Ascending aorta (tissue), 2 donors: ENCODE measurements at regions not wholly inside any gene's neighbourhood (a gene's known extent, or its start where the extent isn't known, plus 50 kb on each side); places are given as distances from the start of the nearest gene placed in this dataset.

ENCODE experiments used
- DNase-seq, 2 donors: peaks; one replicate each; pipeline ENCODE4 v3.0.0-alpha.2; 2019; ENCODE audit warnings: low spot score in 2 of 2
- H3K27ac ChIP-seq, 2 donors: fragments of 200-600 bp; sonication (generic); one replicate each; pipeline ENCODE4 v1.5.1; 2016 to 2017; ENCODE audit warnings: mild to moderate bottlenecking in 1 of 2
- H3K27me3 ChIP-seq: fragments of 200-600 bp; sonication (generic); one replicate; pipeline ENCODE4 v1.5.1; 2017
- H3K36me3 ChIP-seq, 2 donors: fragments of 200-600 bp; sonication (generic); one replicate each; pipeline ENCODE4 v1.5.1; 2016
- H3K4me1 ChIP-seq, 2 donors: fragments of 200-600 bp; sonication (generic); one replicate each; pipeline ENCODE4 v1.5.1; 2016 to 2017; ENCODE audit warnings: mild to moderate bottlenecking in 1 of 2
- H3K4me3 ChIP-seq, 2 donors: fragments of 200-600 bp; sonication (generic); one replicate each; pipeline ENCODE4 v1.5.1; 2016 to 2017; ENCODE audit warnings: mild to moderate bottlenecking in 1 of 2
- H3K9me3 ChIP-seq, 2 donors: fragments of 200-600 bp; sonication (generic); one replicate each; pipeline ENCODE4 v1.5.1; 2016
- CTCF ChIP-seq, 3 experiments: fragments of 200-600 bp in 2 of 3; fragments of 450-650 bp in 1 of 3; sonication (generic) in 2 of 3; IDR thresholded peaks; one replicate each; pipeline ENCODE4 v1.5.1; 2016 to 2019; ENCODE audit warnings: antibody characterized with exemption in 3 of 3, mild to moderate bottlenecking in 1 of 3, moderate library complexity in 1 of 3
- intact Hi-C: fragments of 100-400 bp; cut with DNase I; formaldehyde crosslinking; loops from one replicate; pipeline ENCODE4 v1.15.1; 2023

GRCh38 chr6:1075444-1075843 lies 236.5 kb upstream of the FOXQ1 start:
- TF ChIP-seq CTCF (IDR thresholded peaks at IDR 0.05): no peak
- no peaks in the 10 kb centered on the region for H3K27me3 ChIP-seq
- no peak for DNase-seq

GRCh38 chr6:1070085-1070521 lies 241.8 kb upstream of the FOXQ1 start:
- Histone ChIP-seq H3K9me3 (no peaks in the 10 kb centered on the region), H3K27me3 (no peaks in the 10 kb centered on the region), H3K36me3 (no peaks in the 10 kb centered on the region), H3K4me1 (no peaks in the 10 kb centered on the region), H3K27ac (no peak overlapping the region), H3K4me3 (no peak overlapping the region)
- no peak for TF ChIP-seq CTCF (IDR thresholded peaks at IDR 0.05)
- no peak for DNase-seq
- intact Hi-C loops: no loop called here

More at GRCh38 chr6:1075444-1075843, 236.5 kb upstream of the FOXQ1 start:
- Histone ChIP-seq H3K36me3 (no peaks in the 10 kb centered on the region), H3K4me1 (no peaks in the 10 kb centered on the region), H3K4me3 (no peak overlapping the region), H3K9me3 (no peaks in the 10 kb centered on the region), H3K27ac (no peak overlapping the region)
- intact Hi-C loops: no loop called here

DNA sequence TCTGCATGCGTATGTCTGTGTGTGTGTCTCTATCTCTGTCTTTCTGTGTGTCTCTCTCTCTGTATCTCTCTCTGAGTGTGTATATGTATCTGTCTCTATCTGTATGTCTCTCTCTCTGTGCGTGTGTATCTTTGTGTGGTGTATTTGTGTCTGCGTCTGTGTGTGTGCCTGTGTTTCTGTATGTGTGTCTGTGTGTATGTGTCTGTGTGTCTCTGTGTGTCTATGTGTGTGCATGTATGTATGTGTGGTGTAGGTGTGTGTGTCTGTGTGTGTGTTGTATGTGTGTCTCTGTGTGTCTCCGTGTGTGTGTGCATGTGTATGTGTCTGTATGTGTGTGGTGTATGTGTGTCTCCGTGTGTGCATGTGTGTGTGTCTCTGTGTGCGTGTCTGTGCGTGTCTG lies 243.0 kb upstream of the FOXQ1 start:
- H3K27me3 ChIP-seq: no peaks in the 10 kb centered on the region
- H3K4me1 ChIP-seq: no peaks in the 10 kb centered on the region
- H3K9me3 ChIP-seq: no peaks in the 10 kb centered on the region
- intact Hi-C loops: no loop called here
- H3K36me3 ChIP-seq: no peaks in the 10 kb centered on the region
- no peak for TF ChIP-seq CTCF (IDR thresholded peaks at IDR 0.05)
- no peak overlapping the region for H3K4me3 ChIP-seq
- DNase-seq: no peak
- no peak overlapping the region for H3K27ac ChIP-seq

DNA sequence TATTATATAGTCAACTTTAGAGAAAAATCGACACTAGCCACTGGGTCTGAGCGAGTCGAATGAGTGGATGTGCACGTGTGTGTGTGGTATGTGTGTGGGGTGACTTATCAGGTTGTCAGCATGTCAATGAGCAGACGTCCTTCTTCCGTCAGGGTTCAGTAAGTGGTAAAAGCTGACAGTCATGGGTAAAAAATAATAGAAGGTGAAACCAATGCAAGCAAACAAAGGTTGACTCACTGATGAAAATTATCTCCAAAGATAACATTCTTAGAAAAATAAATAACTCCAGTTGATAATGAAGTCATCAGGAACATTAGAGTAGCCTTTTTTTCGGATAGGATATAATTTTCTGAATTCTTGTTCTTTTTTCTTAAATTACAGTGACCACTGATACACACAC lies 243.8 kb upstream of the FOXQ1 start:
- TF ChIP-seq CTCF (IDR thresholded peaks at IDR 0.05): no peak
- no peaks in the 10 kb centered on the region for H3K4me1 ChIP-seq
- no peaks in the 10 kb centered on the region for H3K27me3 ChIP-seq
- no peak overlapping the region for H3K27ac ChIP-seq
- DNase-seq: no peak
- intact Hi-C loops: no loop called here
- H3K9me3 ChIP-seq: no peaks in the 10 kb centered on the region
- no peaks in the 10 kb centered on the region for H3K36me3 ChIP-seq
- H3K4me3 ChIP-seq: no peak overlapping the region

DNA sequence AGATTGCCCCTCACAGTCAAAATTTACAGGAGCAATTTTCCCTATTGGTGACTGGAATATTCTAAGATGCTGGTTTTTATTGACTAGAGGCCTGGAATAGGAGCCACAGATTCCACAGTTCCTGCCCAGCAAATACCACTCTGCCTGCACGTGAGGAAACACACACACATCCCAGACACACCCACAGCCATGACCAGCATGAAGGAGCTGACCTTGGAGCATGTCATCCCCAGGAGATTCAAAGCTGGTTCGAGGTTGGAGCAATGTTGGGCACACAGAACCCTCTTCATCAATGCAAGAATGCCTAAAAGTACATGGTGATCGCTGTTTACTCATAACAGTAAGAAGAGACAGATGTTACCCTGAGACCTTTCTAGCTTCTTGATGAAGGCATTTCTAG lies 244.6 kb upstream of the FOXQ1 start:
- no peaks in the 10 kb centered on the region for H3K36me3 ChIP-seq
- no peaks in the 10 kb centered on the region for H3K9me3 ChIP-seq
- no peak overlapping the region for H3K4me3 ChIP-seq
- H3K27me3 ChIP-seq: no peaks in the 10 kb centered on the region
- H3K27ac ChIP-seq: no peak overlapping the region
- no peaks in the 10 kb centered on the region for H3K4me1 ChIP-seq
- intact Hi-C loops: no loop called here
- DNase-seq: no peak
- TF ChIP-seq CTCF (IDR thresholded peaks at IDR 0.05): no peak

DNA sequence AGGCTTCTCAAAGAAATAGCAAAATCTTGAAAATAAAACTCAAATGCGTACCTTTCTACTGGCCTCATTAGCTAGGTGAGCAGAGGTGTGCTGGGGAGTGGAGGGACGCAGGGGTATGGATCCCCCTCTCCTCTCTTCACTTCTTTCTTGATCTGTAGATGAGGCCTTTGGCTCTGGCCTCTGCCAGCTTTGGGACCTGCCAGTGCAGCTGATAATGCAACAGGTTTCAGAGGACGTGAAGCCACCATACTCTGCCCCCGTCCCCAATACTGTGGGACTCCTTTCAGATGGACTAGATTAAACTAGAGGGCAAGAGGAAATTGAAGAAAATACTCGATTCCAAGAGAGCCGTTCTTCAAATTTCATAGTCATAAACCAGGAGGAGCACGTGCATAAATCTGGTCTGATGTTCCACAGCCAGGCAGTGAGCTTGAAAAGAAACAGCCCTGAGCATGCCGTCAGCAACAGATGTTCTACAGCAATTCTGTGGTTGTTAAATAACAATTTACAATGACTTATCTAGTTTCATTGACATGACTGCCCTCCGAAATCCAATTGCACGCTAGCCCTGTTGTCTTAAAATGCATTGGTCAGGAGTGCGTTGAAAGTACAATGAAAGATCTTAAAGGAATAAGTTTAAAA lies 245.3 kb upstream of the FOXQ1 start:
- no peaks in the 10 kb centered on the region for H3K4me1 ChIP-seq
- no peak overlapping the region for H3K27ac ChIP-seq
- no peak for TF ChIP-seq CTCF (IDR thresholded peaks at IDR 0.05)
- H3K27me3 ChIP-seq: no peaks in the 10 kb centered on the region
- H3K4me3 ChIP-seq: no peak overlapping the region
- DNase-seq: no peak
- no peaks in the 10 kb centered on the region for H3K9me3 ChIP-seq
- H3K36me3 ChIP-seq: no peaks in the 10 kb centered on the region
- intact Hi-C loops: no loop called here
